ENCODE measurements at regions not wholly inside any gene's neighbourhood (a gene's known extent, or its start where the extent isn't known, plus 50 kb on each side); places are given as distances from the start of the nearest gene placed in this dataset.

DNA sequence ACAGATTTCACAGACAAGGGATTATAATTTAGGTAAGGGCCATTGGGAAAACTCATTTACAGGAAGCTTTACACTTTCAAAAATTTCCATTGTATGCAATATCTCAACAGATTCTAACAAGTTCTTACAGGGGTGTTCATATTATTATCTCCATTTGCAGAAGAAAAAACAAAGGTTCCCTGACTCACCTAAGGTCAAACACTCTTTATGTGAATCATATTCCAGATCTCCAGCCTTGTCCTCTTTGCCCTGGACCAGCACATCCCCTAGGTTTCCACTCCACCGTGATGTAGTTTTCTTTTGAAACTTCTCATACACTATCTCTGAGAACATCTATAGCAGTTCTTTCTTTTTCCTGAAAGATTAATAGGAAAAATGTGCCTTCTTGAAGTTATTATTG is 96.4 kb upstream of the HS3ST1 start:
- no peak overlapping the region for H3K4me3 ChIP-seq
- 0 out of 2 replicates have a peak, but pooled peaks cover 2% of the 10 kb centered on the region for H3K9me2 ChIP-seq (ENCODE audit: insufficient read depth)
- ATAC-seq, result no peak
- no peaks in the 10 kb centered on the region for H4K20me1 ChIP-seq (replicated peaks; ENCODE audit: insufficient read depth)
- no peaks in the 10 kb centered on the region for H3K4me1 ChIP-seq (ENCODE audit: insufficient read depth)
- H3K36me3 ChIP-seq (ENCODE audit: insufficient read depth), result no peaks in the 10 kb centered on the region
- Mint-ChIP-seq H3K36me3 (ENCODE audit: low read depth) (no peaks in the 10 kb centered on the region), H3K27ac (no peak overlapping the region), H3K27me3 (ENCODE audit: insufficient read depth, low read depth, poor library complexity) (peaks cover 1% of the 10 kb centered on the region), H3K4me1 (no peaks in the 10 kb centered on the region), H3K4me3 (no peak overlapping the region), H3K9me3 (peaks cover under 1% of the 10 kb centered on the region; the same call in 1 of the 3 replicates)
- H2AFZ ChIP-seq, result no peak overlapping the region
- DNase-seq (ENCODE audit: low spot score), result no peak
- no peaks in the 10 kb centered on the region for H3K79me2 ChIP-seq (replicated peaks; ENCODE audit: insufficient read depth)
- TF ChIP-seq, protein P1, sequence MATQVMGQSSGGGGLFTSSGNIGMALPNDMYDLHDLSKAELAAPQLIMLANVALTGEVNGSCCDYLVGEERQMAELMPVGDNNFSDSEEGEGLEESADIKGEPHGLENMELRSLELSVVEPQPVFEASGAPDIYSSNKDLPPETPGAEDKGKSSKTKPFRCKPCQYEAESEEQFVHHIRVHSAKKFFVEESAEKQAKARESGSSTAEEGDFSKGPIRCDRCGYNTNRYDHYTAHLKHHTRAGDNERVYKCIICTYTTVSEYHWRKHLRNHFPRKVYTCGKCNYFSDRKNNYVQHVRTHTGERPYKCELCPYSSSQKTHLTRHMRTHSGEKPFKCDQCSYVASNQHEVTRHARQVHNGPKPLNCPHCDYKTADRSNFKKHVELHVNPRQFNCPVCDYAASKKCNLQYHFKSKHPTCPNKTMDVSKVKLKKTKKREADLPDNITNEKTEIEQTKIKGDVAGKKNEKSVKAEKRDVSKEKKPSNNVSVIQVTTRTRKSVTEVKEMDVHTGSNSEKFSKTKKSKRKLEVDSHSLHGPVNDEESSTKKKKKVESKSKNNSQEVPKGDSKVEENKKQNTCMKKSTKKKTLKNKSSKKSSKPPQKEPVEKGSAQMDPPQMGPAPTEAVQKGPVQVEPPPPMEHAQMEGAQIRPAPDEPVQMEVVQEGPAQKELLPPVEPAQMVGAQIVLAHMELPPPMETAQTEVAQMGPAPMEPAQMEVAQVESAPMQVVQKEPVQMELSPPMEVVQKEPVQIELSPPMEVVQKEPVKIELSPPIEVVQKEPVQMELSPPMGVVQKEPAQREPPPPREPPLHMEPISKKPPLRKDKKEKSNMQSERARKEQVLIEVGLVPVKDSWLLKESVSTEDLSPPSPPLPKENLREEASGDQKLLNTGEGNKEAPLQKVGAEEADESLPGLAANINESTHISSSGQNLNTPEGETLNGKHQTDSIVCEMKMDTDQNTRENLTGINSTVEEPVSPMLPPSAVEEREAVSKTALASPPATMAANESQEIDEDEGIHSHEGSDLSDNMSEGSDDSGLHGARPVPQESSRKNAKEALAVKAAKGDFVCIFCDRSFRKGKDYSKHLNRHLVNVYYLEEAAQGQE (IDR thresholded peaks at IDR 0.05; ENCODE audit: unreplicated experiment), result no peak
- TF ChIP-seq, protein P2, sequence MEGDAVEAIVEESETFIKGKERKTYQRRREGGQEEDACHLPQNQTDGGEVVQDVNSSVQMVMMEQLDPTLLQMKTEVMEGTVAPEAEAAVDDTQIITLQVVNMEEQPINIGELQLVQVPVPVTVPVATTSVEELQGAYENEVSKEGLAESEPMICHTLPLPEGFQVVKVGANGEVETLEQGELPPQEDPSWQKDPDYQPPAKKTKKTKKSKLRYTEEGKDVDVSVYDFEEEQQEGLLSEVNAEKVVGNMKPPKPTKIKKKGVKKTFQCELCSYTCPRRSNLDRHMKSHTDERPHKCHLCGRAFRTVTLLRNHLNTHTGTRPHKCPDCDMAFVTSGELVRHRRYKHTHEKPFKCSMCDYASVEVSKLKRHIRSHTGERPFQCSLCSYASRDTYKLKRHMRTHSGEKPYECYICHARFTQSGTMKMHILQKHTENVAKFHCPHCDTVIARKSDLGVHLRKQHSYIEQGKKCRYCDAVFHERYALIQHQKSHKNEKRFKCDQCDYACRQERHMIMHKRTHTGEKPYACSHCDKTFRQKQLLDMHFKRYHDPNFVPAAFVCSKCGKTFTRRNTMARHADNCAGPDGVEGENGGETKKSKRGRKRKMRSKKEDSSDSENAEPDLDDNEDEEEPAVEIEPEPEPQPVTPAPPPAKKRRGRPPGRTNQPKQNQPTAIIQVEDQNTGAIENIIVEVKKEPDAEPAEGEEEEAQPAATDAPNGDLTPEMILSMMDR (conservative IDR thresholded peaks at IDR 0.05; ENCODE audit: low read depth in 2 of 2), result no peak
- TF ChIP-seq STAT1 (IDR thresholded peaks at IDR 0.05; ENCODE audit: unreplicated experiment) (no peak), ZNF114 (CRISPR knock-in tag; IDR thresholded peaks at IDR 0.05) (no peak), CREB1 (CRISPR knock-in tag; IDR thresholded peaks at IDR 0.05; ENCODE audit: low read depth) (no peak), EZH2 (IDR thresholded peaks at IDR 0.05; ENCODE audit: low read depth, unreplicated experiment) (no peak), NANOG (IDR thresholded peaks at IDR 0.05; ENCODE audit: borderline replicate concordance) (no peak)
- TF ChIP-seq, protein P3, sequence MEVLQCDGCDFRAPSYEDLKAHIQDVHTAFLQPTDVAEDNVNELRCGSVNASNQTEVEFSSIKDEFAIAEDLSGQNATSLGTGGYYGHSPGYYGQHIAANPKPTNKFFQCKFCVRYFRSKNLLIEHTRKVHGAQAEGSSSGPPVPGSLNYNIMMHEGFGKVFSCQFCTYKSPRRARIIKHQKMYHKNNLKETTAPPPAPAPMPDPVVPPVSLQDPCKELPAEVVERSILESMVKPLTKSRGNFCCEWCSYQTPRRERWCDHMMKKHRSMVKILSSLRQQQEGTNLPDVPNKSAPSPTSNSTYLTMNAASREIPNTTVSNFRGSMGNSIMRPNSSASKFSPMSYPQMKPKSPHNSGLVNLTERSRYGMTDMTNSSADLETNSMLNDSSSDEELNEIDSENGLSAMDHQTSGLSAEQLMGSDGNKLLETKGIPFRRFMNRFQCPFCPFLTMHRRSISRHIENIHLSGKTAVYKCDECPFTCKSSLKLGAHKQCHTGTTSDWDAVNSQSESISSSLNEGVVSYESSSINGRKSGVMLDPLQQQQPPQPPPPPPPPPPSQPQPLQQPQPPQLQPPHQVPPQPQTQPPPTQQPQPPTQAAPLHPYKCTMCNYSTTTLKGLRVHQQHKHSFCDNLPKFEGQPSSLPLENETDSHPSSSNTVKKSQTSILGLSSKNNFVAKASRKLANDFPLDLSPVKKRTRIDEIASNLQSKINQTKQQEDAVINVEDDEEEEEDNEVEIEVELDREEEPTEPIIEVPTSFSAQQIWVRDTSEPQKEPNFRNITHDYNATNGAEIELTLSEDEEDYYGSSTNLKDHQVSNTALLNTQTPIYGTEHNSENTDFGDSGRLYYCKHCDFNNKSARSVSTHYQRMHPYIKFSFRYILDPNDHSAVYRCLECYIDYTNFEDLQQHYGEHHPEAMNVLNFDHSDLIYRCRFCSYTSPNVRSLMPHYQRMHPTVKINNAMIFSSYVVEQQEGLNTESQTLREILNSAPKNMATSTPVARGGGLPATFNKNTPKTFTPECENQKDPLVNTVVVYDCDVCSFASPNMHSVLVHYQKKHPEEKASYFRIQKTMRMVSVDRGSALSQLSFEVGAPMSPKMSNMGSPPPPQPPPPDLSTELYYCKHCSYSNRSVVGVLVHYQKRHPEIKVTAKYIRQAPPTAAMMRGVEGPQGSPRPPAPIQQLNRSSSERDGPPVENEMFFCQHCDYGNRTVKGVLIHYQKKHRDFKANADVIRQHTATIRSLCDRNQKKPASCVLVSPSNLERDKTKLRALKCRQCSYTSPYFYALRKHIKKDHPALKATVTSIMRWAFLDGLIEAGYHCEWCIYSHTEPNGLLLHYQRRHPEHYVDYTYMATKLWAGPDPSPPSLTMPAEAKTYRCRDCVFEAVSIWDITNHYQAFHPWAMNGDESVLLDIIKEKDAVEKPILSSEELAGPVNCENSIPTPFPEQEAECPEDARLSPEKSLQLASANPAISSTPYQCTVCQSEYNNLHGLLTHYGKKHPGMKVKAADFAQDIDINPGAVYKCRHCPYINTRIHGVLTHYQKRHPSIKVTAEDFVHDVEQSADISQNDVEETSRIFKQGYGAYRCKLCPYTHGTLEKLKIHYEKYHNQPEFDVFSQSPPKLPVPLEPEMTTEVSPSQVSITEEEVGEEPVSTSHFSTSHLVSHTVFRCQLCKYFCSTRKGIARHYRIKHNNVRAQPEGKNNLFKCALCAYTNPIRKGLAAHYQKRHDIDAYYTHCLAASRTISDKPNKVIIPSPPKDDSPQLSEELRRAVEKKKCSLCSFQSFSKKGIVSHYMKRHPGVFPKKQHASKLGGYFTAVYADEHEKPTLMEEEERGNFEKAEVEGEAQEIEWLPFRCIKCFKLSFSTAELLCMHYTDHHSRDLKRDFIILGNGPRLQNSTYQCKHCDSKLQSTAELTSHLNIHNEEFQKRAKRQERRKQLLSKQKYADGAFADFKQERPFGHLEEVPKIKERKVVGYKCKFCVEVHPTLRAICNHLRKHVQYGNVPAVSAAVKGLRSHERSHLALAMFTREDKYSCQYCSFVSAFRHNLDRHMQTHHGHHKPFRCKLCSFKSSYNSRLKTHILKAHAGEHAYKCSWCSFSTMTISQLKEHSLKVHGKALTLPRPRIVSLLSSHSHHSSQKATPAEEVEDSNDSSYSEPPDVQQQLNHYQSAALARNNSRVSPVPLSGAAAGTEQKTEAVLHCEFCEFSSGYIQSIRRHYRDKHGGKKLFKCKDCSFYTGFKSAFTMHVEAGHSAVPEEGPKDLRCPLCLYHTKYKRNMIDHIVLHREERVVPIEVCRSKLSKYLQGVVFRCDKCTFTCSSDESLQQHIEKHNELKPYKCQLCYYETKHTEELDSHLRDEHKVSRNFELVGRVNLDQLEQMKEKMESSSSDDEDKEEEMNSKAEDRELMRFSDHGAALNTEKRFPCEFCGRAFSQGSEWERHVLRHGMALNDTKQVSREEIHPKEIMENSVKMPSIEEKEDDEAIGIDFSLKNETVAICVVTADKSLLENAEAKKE (CRISPR knock-in tag; IDR thresholded peaks at IDR 0.05), result no peak
- no peak overlapping the region for H3K4me2 ChIP-seq
- no peaks in the 10 kb centered on the region for H3F3A ChIP-seq (replicated peaks; ENCODE audit: low read depth)
- H3K27ac ChIP-seq (ENCODE audit: low read depth), result no peak overlapping the region
- no peaks in the 10 kb centered on the region for H3K27me3 ChIP-seq (ENCODE audit: insufficient read depth)
